GM23338 (cell line): ENCODE measurements at regions not wholly inside any gene's neighbourhood (a gene's known extent, or its start where the extent isn't known, plus 50 kb on each side); places are given as distances from the start of the nearest gene placed in this dataset.

ENCODE experiments used
- ATAC-seq: fragments of 200-7000 bp; cut with Tn5 transposase; 3 replicates; pipeline ENCODE4 v1.9.1; 2020
- DNase-seq: peaks from one replicate; pipeline ENCODE4 v3.0.0-alpha.2; 2015; ENCODE audit warnings: low spot score
- H2AFZ ChIP-seq: fragments of 200-600 bp; sonication (generic); 2 replicates; pipeline ENCODE4 v1.8.0; 2016; ENCODE audit warnings: antibody characterized with exemption, mild to moderate bottlenecking, moderate library complexity
- H3F3A ChIP-seq: fragments of 200-600 bp; sonication (generic); replicated peaks from 2 replicates; pipeline ENCODE4 v1.8.0; 2017; ENCODE audit warnings: antibody characterized with exemption, mixed run types, low read depth
- H3K27ac ChIP-seq: fragments of 200-600 bp; sonication (generic); 2 replicates; pipeline ENCODE4 v1.6.1; 2016; ENCODE audit warnings: low read depth
- H3K27me3 ChIP-seq: fragments of 200-600 bp; sonication (generic); 2 replicates; pipeline ENCODE4 v1.8.0; 2016; ENCODE audit warnings: mild to moderate bottlenecking, mixed run types, moderate library complexity; ENCODE audit not compliant: insufficient read depth
- H3K36me3 ChIP-seq: fragments of 200-600 bp; sonication (generic); 2 replicates; pipeline ENCODE4 v1.8.0; 2016; ENCODE audit warnings: mild to moderate bottlenecking; ENCODE audit not compliant: insufficient read depth
- H3K4me1 ChIP-seq: fragments of 200-600 bp; sonication (generic); 2 replicates; pipeline ENCODE4 v1.8.0; 2016; ENCODE audit warnings: mild to moderate bottlenecking, moderate library complexity; ENCODE audit not compliant: insufficient read depth
- H3K4me2 ChIP-seq: fragments of 200-600 bp; sonication (generic); 2 replicates; pipeline ENCODE4 v1.7.1; 2017; ENCODE audit warnings: mixed run types
- H3K4me3 ChIP-seq: fragments of 200-600 bp; sonication (generic); 2 replicates; pipeline ENCODE4 v1.6.1; 2016; ENCODE audit warnings: mixed run types
- H3K79me2 ChIP-seq: fragments of 200-600 bp; sonication (generic); replicated peaks from 2 replicates; pipeline ENCODE4 v1.8.0; 2017; ENCODE audit warnings: mild to moderate bottlenecking; ENCODE audit not compliant: insufficient read depth
- H3K9me2 ChIP-seq: fragments of 200-600 bp; sonication (generic); 2 replicates; pipeline ENCODE4 v1.8.0; 2017; ENCODE audit not compliant: insufficient read depth
- H4K20me1 ChIP-seq: fragments of 200-600 bp; sonication (generic); replicated peaks from 2 replicates; pipeline ENCODE4 v1.8.0; 2017; ENCODE audit warnings: mild to moderate bottlenecking; ENCODE audit not compliant: insufficient read depth
- H3K27ac Mint-ChIP-seq: 2 replicates; pipeline ENCODE4 v1.8.0; 2020; ENCODE audit warnings: inconsistent platforms, mild to moderate bottlenecking, moderate library complexity, mixed read lengths
- H3K27me3 Mint-ChIP-seq: 3 replicates; pipeline ENCODE4 v1.8.0; 2022; ENCODE audit warnings: low read depth, mild to moderate bottlenecking, moderate library complexity, mixed read lengths, inconsistent platforms; ENCODE audit not compliant: insufficient read depth, poor library complexity
- H3K36me3 Mint-ChIP-seq: 3 replicates; pipeline ENCODE4 v1.8.0; 2021; ENCODE audit warnings: low read depth, mild to moderate bottlenecking, inconsistent platforms, moderate library complexity, mixed read lengths
- H3K4me1 Mint-ChIP-seq: 3 replicates; pipeline ENCODE4 v1.8.0; 2020; ENCODE audit warnings: mild to moderate bottlenecking, inconsistent platforms, mixed read lengths
- H3K4me3 Mint-ChIP-seq: 3 replicates; pipeline ENCODE4 v1.8.0; 2021; ENCODE audit warnings: moderate library complexity, mild to moderate bottlenecking, inconsistent platforms, mixed read lengths
- H3K9me3 Mint-ChIP-seq: 3 replicates; pipeline ENCODE4 v1.8.0; 2020; ENCODE audit warnings: moderate library complexity, mild to moderate bottlenecking, inconsistent platforms, mixed read lengths
- CTCF ChIP-seq, 2 experiments: fragments of 200-600 bp in 1 of 2; sonication (generic) in 1 of 2; conservative IDR thresholded peaks; 2 replicates each; pipeline versions ENCODE4 v1.5.1 to v1.6.1; 2016 to 2017; ENCODE audit warnings: antibody characterized with exemption in 2 of 2, low read depth in 2 of 2, mild to moderate bottlenecking in 2 of 2, moderate library complexity in 1 of 2
- NANOG ChIP-seq: IDR thresholded peaks from 2 replicates; pipeline ENCODE4 v1.6.1; 2016; ENCODE audit warnings: antibody characterized with exemption, borderline replicate concordance
- POLR2AphosphoS5 ChIP-seq: IDR thresholded peaks from 2 replicates; pipeline ENCODE4 v1.6.1; 2016; ENCODE audit warnings: antibody characterized with exemption, low read depth
- REST ChIP-seq: IDR thresholded peaks from one replicate; pipeline ENCODE4 v1.6.1; 2018; ENCODE audit warnings: antibody characterized with exemption; ENCODE audit not compliant: unreplicated experiment
- ZNF114 ChIP-seq: fragments of 250-450 bp; sonication (Bioruptor Pico); IDR thresholded peaks from 2 replicates; pipeline ENCODE4 v1.5.0; 2020; ENCODE audit warnings: mild to moderate bottlenecking, moderate library complexity
- ZNF462 ChIP-seq: fragments of 250-450 bp; sonication (Bioruptor Pico); IDR thresholded peaks from 2 replicates; pipeline ENCODE4 v1.5.0; 2020; ENCODE audit warnings: mild to moderate bottlenecking, moderate library complexity

DNA sequence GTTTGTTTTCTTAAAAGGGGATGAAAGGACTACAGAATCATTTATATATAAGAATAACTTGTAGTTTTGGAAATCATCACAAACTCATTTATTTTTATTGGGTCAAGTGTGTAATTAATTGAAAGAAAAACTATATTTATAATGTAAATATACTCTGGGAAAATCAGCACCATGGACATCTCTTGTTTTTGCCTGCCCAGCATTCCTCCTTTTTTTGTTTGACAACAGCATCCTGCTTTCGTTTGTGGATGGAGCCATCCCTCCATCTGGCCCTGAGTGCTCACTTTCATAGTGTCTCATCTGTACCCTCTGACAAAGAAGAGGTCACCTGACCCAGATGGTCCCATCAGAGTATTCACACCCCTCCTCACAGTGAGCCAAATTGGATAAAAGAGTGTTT, 308.2 kb upstream of the HTR1E start:
- H3K4me1 ChIP-seq, result no peaks in the 10 kb centered on the region
- H3K4me2 ChIP-seq, result no peak overlapping the region
- no peaks in the 10 kb centered on the region for H3K79me2 ChIP-seq
- no peak overlapping the region for H3K4me3 ChIP-seq
- Mint-ChIP-seq H3K27ac (no peak overlapping the region), H3K9me3 (no peaks in the 10 kb centered on the region), H3K4me3 (no peak overlapping the region), H3K27me3 (no peaks in the 10 kb centered on the region), H3K4me1 (no peaks in the 10 kb centered on the region), H3K36me3 (no peaks in the 10 kb centered on the region)
- H3K9me2 ChIP-seq, result peaks cover 11% of the 10 kb centered on the region
- TF ChIP-seq REST (peak; percentile 67), ZNF114 (CRISPR knock-in tag) (no peak)
- H3K36me3 ChIP-seq, result no peaks in the 10 kb centered on the region
- H3F3A ChIP-seq, result no peaks in the 10 kb centered on the region
- ATAC-seq, result no peak
- H2AFZ ChIP-seq, result no peak overlapping the region
- peak; percentile 9 for DNase-seq
- H3K27ac ChIP-seq, result no peak overlapping the region
- no peaks in the 10 kb centered on the region for H3K27me3 ChIP-seq
- H4K20me1 ChIP-seq, result no peaks in the 10 kb centered on the region; the same call in 1 of the 2 replicates

GRCh38 chr6:86619428-86619827, 317.9 kb upstream of the HTR1E start:
- H4K20me1 ChIP-seq, result no peaks in the 10 kb centered on the region
- peaks cover 2% of the 10 kb centered on the region; the same call in 1 of the 3 replicates for H3K36me3 Mint-ChIP-seq
- no peak for DNase-seq
- TF ChIP-seq ZNF114 (CRISPR knock-in tag), result no peak
- no peak for TF ChIP-seq NANOG
- no peak for TF ChIP-seq REST
- TF ChIP-seq POLR2AphosphoS5, result no peak
- no peak for TF ChIP-seq CTCF (conservative IDR thresholded peaks at IDR 0.05; ENCODE audit: low read depth in 2 of 2)
- TF ChIP-seq ZNF462 (CRISPR knock-in tag), result no peak

More at GRCh38 chr6:86619428-86619827, 317.9 kb upstream of the HTR1E start:
- Mint-ChIP-seq H3K9me3 (peaks cover 12% of the 10 kb centered on the region), H3K4me3 (no peak overlapping the region), H3K4me1 (no peaks in the 10 kb centered on the region), H3K27me3 (no peaks in the 10 kb centered on the region), H3K27ac (no peak overlapping the region)
- peaks cover 4% of the 10 kb centered on the region; the same call in 1 of the 2 replicates for H3K36me3 ChIP-seq
- H3K4me3 ChIP-seq, result no peak overlapping the region
- no peaks in the 10 kb centered on the region for H3K4me1 ChIP-seq
- no peak for ATAC-seq
- peaks cover 3% of the 10 kb centered on the region; the same call in 1 of the 2 replicates for H3K9me2 ChIP-seq
- no peaks in the 10 kb centered on the region for H3K27me3 ChIP-seq
- H3K27ac ChIP-seq, result no peak overlapping the region
- no peak overlapping the region for H3K4me2 ChIP-seq
- no peak overlapping the region for H2AFZ ChIP-seq
- no peaks in the 10 kb centered on the region for H3F3A ChIP-seq
- H3K79me2 ChIP-seq, result no peaks in the 10 kb centered on the region
